ENCODE measurements at regions not wholly inside any gene's neighbourhood (a gene's known extent, or its start where the extent isn't known, plus 50 kb on each side); places are given as distances from the start of the nearest gene placed in this dataset.

- TF ChIP-seq, protein P1, sequence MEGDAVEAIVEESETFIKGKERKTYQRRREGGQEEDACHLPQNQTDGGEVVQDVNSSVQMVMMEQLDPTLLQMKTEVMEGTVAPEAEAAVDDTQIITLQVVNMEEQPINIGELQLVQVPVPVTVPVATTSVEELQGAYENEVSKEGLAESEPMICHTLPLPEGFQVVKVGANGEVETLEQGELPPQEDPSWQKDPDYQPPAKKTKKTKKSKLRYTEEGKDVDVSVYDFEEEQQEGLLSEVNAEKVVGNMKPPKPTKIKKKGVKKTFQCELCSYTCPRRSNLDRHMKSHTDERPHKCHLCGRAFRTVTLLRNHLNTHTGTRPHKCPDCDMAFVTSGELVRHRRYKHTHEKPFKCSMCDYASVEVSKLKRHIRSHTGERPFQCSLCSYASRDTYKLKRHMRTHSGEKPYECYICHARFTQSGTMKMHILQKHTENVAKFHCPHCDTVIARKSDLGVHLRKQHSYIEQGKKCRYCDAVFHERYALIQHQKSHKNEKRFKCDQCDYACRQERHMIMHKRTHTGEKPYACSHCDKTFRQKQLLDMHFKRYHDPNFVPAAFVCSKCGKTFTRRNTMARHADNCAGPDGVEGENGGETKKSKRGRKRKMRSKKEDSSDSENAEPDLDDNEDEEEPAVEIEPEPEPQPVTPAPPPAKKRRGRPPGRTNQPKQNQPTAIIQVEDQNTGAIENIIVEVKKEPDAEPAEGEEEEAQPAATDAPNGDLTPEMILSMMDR (IDR thresholded peaks at IDR 0.05; ENCODE audit: insufficient read depth, low read depth, low read length) = no peak
- no peak for TF ChIP-seq EZH2 (IDR thresholded peaks at IDR 0.05; ENCODE audit: insufficient read depth, low read length)
- no peaks in the 10 kb centered on the region for H3K79me2 ChIP-seq (ENCODE audit: insufficient read depth, low read length)
- no peak overlapping the region for H3K9ac ChIP-seq (ENCODE audit: low read length)
- no peak overlapping the region for H3K4me2 ChIP-seq (ENCODE audit: low read length)
- H3K27ac ChIP-seq (ENCODE audit: low read depth, low read length) = no peak overlapping the region
- H3K27me3 Mint-ChIP-seq (ENCODE audit: low read depth, unreplicated experiment) = peaks cover 8% of the 10 kb centered on the region
- no peak overlapping the region for H2AFZ ChIP-seq (ENCODE audit: low read depth, low read length)
- no peaks in the 10 kb centered on the region for H3K9me3 Mint-ChIP-seq (ENCODE audit: unreplicated experiment)
- no peaks in the 10 kb centered on the region for H3K4me1 Mint-ChIP-seq (ENCODE audit: low read depth, unreplicated experiment)
- no peaks in the 10 kb centered on the region for H4K20me1 ChIP-seq (ENCODE audit: insufficient read depth, low read length)
- FAIRE-seq (no peak), DNase-seq (ENCODE audit: low read depth) (no peak)
- H3K27me3 ChIP-seq (ENCODE audit: insufficient read depth, low read length) = peaks cover 2% of the 10 kb centered on the region
- H3K9me3 ChIP-seq (ENCODE audit: insufficient read depth, low read depth, low read length) = peaks cover 5% of the 10 kb centered on the region
- H3K36me3 ChIP-seq (ENCODE audit: insufficient read depth, low read length) = no peaks in the 10 kb centered on the region
- no peak overlapping the region for H3K27ac Mint-ChIP-seq (ENCODE audit: unreplicated experiment)
- no peaks in the 10 kb centered on the region for H3K4me1 ChIP-seq (ENCODE audit: insufficient read depth, low read length)
- H3K36me3 Mint-ChIP-seq (ENCODE audit: low read depth, unreplicated experiment) = no peaks in the 10 kb centered on the region
- H3K4me3 ChIP-seq (ENCODE audit: insufficient read depth, low read depth, low read length) = no peak overlapping the region
- no peak overlapping the region for H3K4me3 Mint-ChIP-seq (ENCODE audit: unreplicated experiment)
Observed at GRCh38 chr16:65863236-65863635, 503.3 kb upstream of the CDH5 start.

- Histone ChIP-seq H4K20me1 (ENCODE audit: insufficient read depth, low read length) (no peaks in the 10 kb centered on the region), H3K4me2 (ENCODE audit: low read length) (no peak overlapping the region), H3K36me3 (ENCODE audit: insufficient read depth, low read length) (no peaks in the 10 kb centered on the region), H3K4me3 (ENCODE audit: insufficient read depth, low read depth, low read length) (no peak overlapping the region), H3K9ac (ENCODE audit: low read length) (no peak overlapping the region), H3K27me3 (ENCODE audit: insufficient read depth, low read length) (no peaks in the 10 kb centered on the region), H3K27ac (ENCODE audit: low read depth, low read length) (no peak overlapping the region), H3K4me1 (ENCODE audit: insufficient read depth, low read length) (no peaks in the 10 kb centered on the region), H3K79me2 (ENCODE audit: insufficient read depth, low read length) (no peaks in the 10 kb centered on the region), H2AFZ (ENCODE audit: low read depth, low read length) (no peak overlapping the region), H3K9me3 (ENCODE audit: insufficient read depth, low read depth, low read length) (peaks cover 5% of the 10 kb centered on the region)
- no peak for DNase-seq (ENCODE audit: low read depth)
- no peak for FAIRE-seq
- Mint-ChIP-seq H3K4me3 (ENCODE audit: unreplicated experiment) (no peak overlapping the region), H3K27ac (ENCODE audit: unreplicated experiment) (no peak overlapping the region), H3K27me3 (ENCODE audit: low read depth, unreplicated experiment) (peaks cover 3% of the 10 kb centered on the region), H3K36me3 (ENCODE audit: low read depth, unreplicated experiment) (no peaks in the 10 kb centered on the region), H3K4me1 (ENCODE audit: low read depth, unreplicated experiment) (no peaks in the 10 kb centered on the region), H3K9me3 (ENCODE audit: unreplicated experiment) (no peaks in the 10 kb centered on the region)
- TF ChIP-seq, protein P1 (IDR thresholded peaks at IDR 0.05; ENCODE audit: insufficient read depth, low read depth, low read length) = no peak
- TF ChIP-seq EZH2 (IDR thresholded peaks at IDR 0.05; ENCODE audit: insufficient read depth, low read length) = no peak
Observed at GRCh38 chr16:65861131-65861731, 505.3 kb upstream of the CDH5 start.
